Vagina (tissue), 2 donors: ENCODE measurements at regions not wholly inside any gene's neighbourhood (a gene's known extent, or its start where the extent isn't known, plus 50 kb on each side); places are given as distances from the start of the nearest gene placed in this dataset.

Experiments
- POLR2AphosphoS5 ChIP-seq, 2 donors: sonication (generic); formaldehyde crosslinking; IDR thresholded peaks; one replicate each; pipeline ENCODE4 v1.9.0; 2017; ENCODE audit warnings: antibody characterized with exemption in 2 of 2, mild to moderate bottlenecking in 2 of 2, low read depth in 1 of 2; ENCODE audit not compliant: insufficient read depth in 1 of 2
- TF ChIP-seq, protein P1 (sequence below), 3 experiments: fragments of 450-650 bp in 2 of 3; fragments of 200-600 bp in 1 of 3; sonication (generic) in 1 of 3; IDR thresholded peaks; one replicate each; pipeline ENCODE4 v1.5.1; 2017 to 2019; ENCODE audit warnings: antibody characterized with exemption in 3 of 3, mild to moderate bottlenecking in 2 of 3, moderate library complexity in 2 of 3

DNA sequence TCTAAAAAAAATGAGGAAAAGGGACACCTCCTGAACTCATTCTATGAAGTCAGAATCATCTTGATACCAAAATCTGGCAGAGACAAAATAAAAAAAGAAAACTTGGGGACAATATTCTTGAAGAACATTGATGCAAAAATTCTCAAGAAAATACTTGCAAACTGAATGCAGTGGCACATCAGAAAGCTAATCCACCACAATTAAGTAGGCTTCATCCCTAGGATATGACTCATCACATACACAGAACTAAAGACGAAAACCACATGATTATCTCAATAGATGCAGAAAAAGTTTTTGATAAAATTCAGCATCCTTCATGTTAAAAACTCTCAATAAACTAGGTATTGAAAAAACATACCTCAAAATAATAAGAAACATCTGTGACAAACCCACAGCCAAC lies 98.3 kb downstream of the FAM47B start:
- TF ChIP-seq, protein P1, sequence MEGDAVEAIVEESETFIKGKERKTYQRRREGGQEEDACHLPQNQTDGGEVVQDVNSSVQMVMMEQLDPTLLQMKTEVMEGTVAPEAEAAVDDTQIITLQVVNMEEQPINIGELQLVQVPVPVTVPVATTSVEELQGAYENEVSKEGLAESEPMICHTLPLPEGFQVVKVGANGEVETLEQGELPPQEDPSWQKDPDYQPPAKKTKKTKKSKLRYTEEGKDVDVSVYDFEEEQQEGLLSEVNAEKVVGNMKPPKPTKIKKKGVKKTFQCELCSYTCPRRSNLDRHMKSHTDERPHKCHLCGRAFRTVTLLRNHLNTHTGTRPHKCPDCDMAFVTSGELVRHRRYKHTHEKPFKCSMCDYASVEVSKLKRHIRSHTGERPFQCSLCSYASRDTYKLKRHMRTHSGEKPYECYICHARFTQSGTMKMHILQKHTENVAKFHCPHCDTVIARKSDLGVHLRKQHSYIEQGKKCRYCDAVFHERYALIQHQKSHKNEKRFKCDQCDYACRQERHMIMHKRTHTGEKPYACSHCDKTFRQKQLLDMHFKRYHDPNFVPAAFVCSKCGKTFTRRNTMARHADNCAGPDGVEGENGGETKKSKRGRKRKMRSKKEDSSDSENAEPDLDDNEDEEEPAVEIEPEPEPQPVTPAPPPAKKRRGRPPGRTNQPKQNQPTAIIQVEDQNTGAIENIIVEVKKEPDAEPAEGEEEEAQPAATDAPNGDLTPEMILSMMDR (IDR thresholded peaks at IDR 0.05) = no peak
- no peak for TF ChIP-seq POLR2AphosphoS5 (IDR thresholded peaks at IDR 0.05; ENCODE audit: insufficient read depth in 1 of 2, low read depth in 1 of 2)
